Omental fat pad (tissue), 3 donors: ENCODE measurements at regions not wholly inside any gene's neighbourhood (a gene's known extent, or its start where the extent isn't known, plus 50 kb on each side); places are given as distances from the start of the nearest gene placed in this dataset.

Source experiments
- ATAC-seq: fragments of 150-250 bp; one replicate; pipeline ENCODE4 v1.9.1; 2016; ENCODE audit warnings: mild to moderate bottlenecking, moderate library complexity; ENCODE audit not compliant: low FRiP score
- DNase-seq: peaks from one replicate; pipeline ENCODE4 v3.0.0-alpha.2; 2019; ENCODE audit warnings: low spot score
- CTCF ChIP-seq, 3 donors: fragments of 450-650 bp; IDR thresholded peaks; one replicate each; pipeline ENCODE4 v1.5.1; 2016 to 2017; ENCODE audit warnings: antibody characterized with exemption in 3 of 3, mild to moderate bottlenecking in 3 of 3, moderate library complexity in 2 of 3

- TF ChIP-seq CTCF (IDR thresholded peaks at IDR 0.05), result no peak
- ATAC-seq (no peak), DNase-seq (no peak)
Observed at GRCh38 chr5:26024774-26025173, 1013.6 kb downstream of the CDH9 start.

- no peak for ATAC-seq
- TF ChIP-seq CTCF (IDR thresholded peaks at IDR 0.05), result no peak
- DNase-seq, result no peak
Observed at GRCh38 chr5:26023361-26023760, 1015.0 kb downstream of the CDH9 start.

GRCh38 chr5:26014206-26014605, 1024.2 kb downstream of the CDH9 start:
- DNase-seq (no peak), ATAC-seq (no peak)
- no peak for TF ChIP-seq CTCF (IDR thresholded peaks at IDR 0.05)

GRCh38 chr5:26012078-26012477, 1026.3 kb downstream of the CDH9 start:
- no peak for DNase-seq
- TF ChIP-seq CTCF (IDR thresholded peaks at IDR 0.05), result no peak
- ATAC-seq, result no peak

- no peak for DNase-seq
- no peak for TF ChIP-seq CTCF (IDR thresholded peaks at IDR 0.05)
- ATAC-seq, result no peak
Observed at GRCh38 chr5:26009742-26010141, 1028.6 kb downstream of the CDH9 start.

- no peak for DNase-seq
- ATAC-seq, result no peak
- TF ChIP-seq CTCF (IDR thresholded peaks at IDR 0.05), result no peak
Observed at GRCh38 chr5:26003966-26004365, 1034.4 kb downstream of the CDH9 start.

- no peak for DNase-seq
- ATAC-seq, result no peak
- TF ChIP-seq CTCF (IDR thresholded peaks at IDR 0.05), result no peak
Observed at GRCh38 chr5:25995209-25995608, 1043.2 kb downstream of the CDH9 start.
